HL-60 (cell line): ENCODE measurements at regions not wholly inside any gene's neighbourhood (a gene's known extent, or its start where the extent isn't known, plus 50 kb on each side); places are given as distances from the start of the nearest gene placed in this dataset.

Experiments
- DNase-seq, 2 experiments: peaks; one replicate each; pipeline ENCODE4 v3.0.0-alpha.2; 2010 to 2020; ENCODE audit warnings: low read depth in 1 of 2, low spot score in 1 of 2
- H3K27ac ChIP-seq: fragments of 250-450 bp; sonication (Bioruptor Pico); replicated peaks from 2 replicates; pipeline ENCODE4 v1.5.1; 2020; ENCODE audit warnings: mild to moderate bottlenecking, moderate library complexity
- H3K27me3 ChIP-seq: fragments of 250-450 bp; sonication (Bioruptor Pico); 2 replicates; pipeline ENCODE4 v1.5.1; 2021; ENCODE audit warnings: mild to moderate bottlenecking, moderate library complexity; ENCODE audit not compliant: insufficient read depth, poor library complexity, severe bottlenecking
- H3K4me3 ChIP-seq: replicated peaks from 2 replicates; pipeline ENCODE4 v1.5.1; 2011; ENCODE audit warnings: mild to moderate bottlenecking, control low read depth, low read length; ENCODE audit not compliant: insufficient read depth
- CTCF ChIP-seq: IDR thresholded peaks from one replicate; pipeline ENCODE4 v1.5.1; 2011; ENCODE audit warnings: low read length, control low read depth, inconsistent platforms; ENCODE audit not compliant: insufficient read depth
- GABPA ChIP-seq: IDR thresholded peaks from 2 replicates; pipeline ENCODE4 v1.6.1; 2012; ENCODE audit warnings: low read depth
- POLR2AphosphoS5 ChIP-seq: IDR thresholded peaks from 2 replicates; pipeline ENCODE4 v1.6.1; 2012; ENCODE audit warnings: low read depth
- REST ChIP-seq: IDR thresholded peaks from 2 replicates; pipeline ENCODE4 v1.6.1; 2012; ENCODE audit warnings: low read depth; ENCODE audit not compliant: insufficient replicate concordance
- SPI1 ChIP-seq: IDR thresholded peaks from 2 replicates; pipeline ENCODE4 v1.6.1; 2012; ENCODE audit warnings: low read depth, mild to moderate bottlenecking, borderline replicate concordance

- TF ChIP-seq SPI1, result no peak
- H3K27me3 ChIP-seq, result no peaks in the 10 kb centered on the region
- no peak for DNase-seq
- no peak overlapping the region for H3K4me3 ChIP-seq
- H3K27ac ChIP-seq, result no peak overlapping the region
Measured at GRCh38 chr5:167921796-167922195, 369.6 kb upstream of the WWC1 start.

- no peak for DNase-seq
- no peak overlapping the region for H3K4me3 ChIP-seq
- no peaks in the 10 kb centered on the region for H3K27me3 ChIP-seq
- H3K27ac ChIP-seq, result no peak overlapping the region
- TF ChIP-seq POLR2AphosphoS5, result no peak
- no peak for TF ChIP-seq REST
- no peak for TF ChIP-seq SPI1
- no peak for TF ChIP-seq CTCF
- TF ChIP-seq GABPA, result no peak
Measured at GRCh38 chr5:167923396-167923795, 368.0 kb upstream of the WWC1 start.

- Histone ChIP-seq H3K4me3 (no peak overlapping the region), H3K27ac (no peak overlapping the region), H3K27me3 (no peaks in the 10 kb centered on the region)
- DNase-seq, result no peak
- TF ChIP-seq REST (no peak), GABPA (no peak), CTCF (no peak), SPI1 (no peak), POLR2AphosphoS5 (no peak)
Measured at GRCh38 chr5:167929841-167930240, 361.6 kb upstream of the WWC1 start.

GRCh38 chr5:167934551-167934971 is 356.9 kb upstream of the WWC1 start:
- TF ChIP-seq GABPA (no peak), CTCF (no peak), SPI1 (no peak), POLR2AphosphoS5 (no peak), REST (no peak)
- no peak for DNase-seq
- no peaks in the 10 kb centered on the region for H3K27me3 ChIP-seq
- H3K4me3 ChIP-seq, result no peak overlapping the region
- H3K27ac ChIP-seq, result no peak overlapping the region
